GM23338 (cell line): ENCODE measurements at regions not wholly inside any gene's neighbourhood (a gene's known extent, or its start where the extent isn't known, plus 50 kb on each side); places are given as distances from the start of the nearest gene placed in this dataset.

ENCODE experiments used
- ATAC-seq: fragments of 200-7000 bp; cut with Tn5 transposase; 3 replicates; pipeline ENCODE4 v1.9.1; 2020
- DNase-seq: peaks from one replicate; pipeline ENCODE4 v3.0.0-alpha.2; 2015; ENCODE audit warnings: low spot score
- H2AFZ ChIP-seq: fragments of 200-600 bp; sonication (generic); 2 replicates; pipeline ENCODE4 v1.8.0; 2016; ENCODE audit warnings: antibody characterized with exemption, mild to moderate bottlenecking, moderate library complexity
- H3F3A ChIP-seq: fragments of 200-600 bp; sonication (generic); replicated peaks from 2 replicates; pipeline ENCODE4 v1.8.0; 2017; ENCODE audit warnings: antibody characterized with exemption, mixed run types, low read depth
- H3K27ac ChIP-seq: fragments of 200-600 bp; sonication (generic); 2 replicates; pipeline ENCODE4 v1.6.1; 2016; ENCODE audit warnings: low read depth
- H3K27me3 ChIP-seq: fragments of 200-600 bp; sonication (generic); 2 replicates; pipeline ENCODE4 v1.8.0; 2016; ENCODE audit warnings: mild to moderate bottlenecking, mixed run types, moderate library complexity; ENCODE audit not compliant: insufficient read depth
- H3K36me3 ChIP-seq: fragments of 200-600 bp; sonication (generic); 2 replicates; pipeline ENCODE4 v1.8.0; 2016; ENCODE audit warnings: mild to moderate bottlenecking; ENCODE audit not compliant: insufficient read depth
- H3K4me1 ChIP-seq: fragments of 200-600 bp; sonication (generic); 2 replicates; pipeline ENCODE4 v1.8.0; 2016; ENCODE audit warnings: mild to moderate bottlenecking, moderate library complexity; ENCODE audit not compliant: insufficient read depth
- H3K4me2 ChIP-seq: fragments of 200-600 bp; sonication (generic); 2 replicates; pipeline ENCODE4 v1.7.1; 2017; ENCODE audit warnings: mixed run types
- H3K4me3 ChIP-seq: fragments of 200-600 bp; sonication (generic); 2 replicates; pipeline ENCODE4 v1.6.1; 2016; ENCODE audit warnings: mixed run types
- H3K79me2 ChIP-seq: fragments of 200-600 bp; sonication (generic); replicated peaks from 2 replicates; pipeline ENCODE4 v1.8.0; 2017; ENCODE audit warnings: mild to moderate bottlenecking; ENCODE audit not compliant: insufficient read depth
- H3K9me2 ChIP-seq: fragments of 200-600 bp; sonication (generic); 2 replicates; pipeline ENCODE4 v1.8.0; 2017; ENCODE audit not compliant: insufficient read depth
- H4K20me1 ChIP-seq: fragments of 200-600 bp; sonication (generic); replicated peaks from 2 replicates; pipeline ENCODE4 v1.8.0; 2017; ENCODE audit warnings: mild to moderate bottlenecking; ENCODE audit not compliant: insufficient read depth
- H3K27ac Mint-ChIP-seq: 2 replicates; pipeline ENCODE4 v1.8.0; 2020; ENCODE audit warnings: inconsistent platforms, mild to moderate bottlenecking, moderate library complexity, mixed read lengths
- H3K27me3 Mint-ChIP-seq: 3 replicates; pipeline ENCODE4 v1.8.0; 2022; ENCODE audit warnings: low read depth, mild to moderate bottlenecking, moderate library complexity, mixed read lengths, inconsistent platforms; ENCODE audit not compliant: insufficient read depth, poor library complexity
- H3K36me3 Mint-ChIP-seq: 3 replicates; pipeline ENCODE4 v1.8.0; 2021; ENCODE audit warnings: low read depth, mild to moderate bottlenecking, inconsistent platforms, moderate library complexity, mixed read lengths
- H3K4me1 Mint-ChIP-seq: 3 replicates; pipeline ENCODE4 v1.8.0; 2020; ENCODE audit warnings: mild to moderate bottlenecking, inconsistent platforms, mixed read lengths
- H3K4me3 Mint-ChIP-seq: 3 replicates; pipeline ENCODE4 v1.8.0; 2021; ENCODE audit warnings: moderate library complexity, mild to moderate bottlenecking, inconsistent platforms, mixed read lengths
- H3K9me3 Mint-ChIP-seq: 3 replicates; pipeline ENCODE4 v1.8.0; 2020; ENCODE audit warnings: moderate library complexity, mild to moderate bottlenecking, inconsistent platforms, mixed read lengths
- CREB1 ChIP-seq: fragments of 250-450 bp; sonication (Bioruptor Pico); IDR thresholded peaks from 2 replicates; pipeline ENCODE4 v1.5.0; 2020; ENCODE audit warnings: low read depth, mild to moderate bottlenecking, moderate library complexity
- EZH2 ChIP-seq: fragments of 200-600 bp; sonication (generic); IDR thresholded peaks from one replicate; pipeline ENCODE4 v1.8.0; 2017; ENCODE audit warnings: antibody characterized with exemption, mild to moderate bottlenecking, low read depth; ENCODE audit not compliant: unreplicated experiment
- EZH2phosphoT487 ChIP-seq: fragments of 200-600 bp; sonication (generic); IDR thresholded peaks from one replicate; pipeline ENCODE4 v1.8.1; 2018; ENCODE audit warnings: antibody characterized with exemption; ENCODE audit not compliant: unreplicated experiment
- JUNB ChIP-seq: IDR thresholded peaks from one replicate; pipeline ENCODE4 v1.6.1; 2016; ENCODE audit warnings: antibody characterized with exemption; ENCODE audit not compliant: unreplicated experiment
- NANOG ChIP-seq: IDR thresholded peaks from 2 replicates; pipeline ENCODE4 v1.6.1; 2016; ENCODE audit warnings: antibody characterized with exemption, borderline replicate concordance
- POLR2AphosphoS5 ChIP-seq: IDR thresholded peaks from 2 replicates; pipeline ENCODE4 v1.6.1; 2016; ENCODE audit warnings: antibody characterized with exemption, low read depth
- REST ChIP-seq: IDR thresholded peaks from one replicate; pipeline ENCODE4 v1.6.1; 2018; ENCODE audit warnings: antibody characterized with exemption; ENCODE audit not compliant: unreplicated experiment
- ZNF114 ChIP-seq: fragments of 250-450 bp; sonication (Bioruptor Pico); IDR thresholded peaks from 2 replicates; pipeline ENCODE4 v1.5.0; 2020; ENCODE audit warnings: mild to moderate bottlenecking, moderate library complexity
- ZNF331 ChIP-seq: fragments of 250-450 bp; sonication (Bioruptor Pico); IDR thresholded peaks from 2 replicates; pipeline ENCODE4 v1.5.0; 2020; ENCODE audit warnings: low read depth, mild to moderate bottlenecking, moderate library complexity
- TF ChIP-seq, protein P1 (sequence below), 2 experiments: fragments of 200-600 bp in 1 of 2; sonication (generic) in 1 of 2; conservative IDR thresholded peaks; 2 replicates each; pipeline versions ENCODE4 v1.5.1 to v1.6.1; 2016 to 2017; ENCODE audit warnings: antibody characterized with exemption in 2 of 2, low read depth in 2 of 2, mild to moderate bottlenecking in 2 of 2, moderate library complexity in 1 of 2
- TF ChIP-seq, protein P2 (sequence below): IDR thresholded peaks from 2 replicates; pipeline ENCODE4 v1.6.1; 2016; ENCODE audit warnings: antibody characterized with exemption

- TF ChIP-seq REST (no peak), CREB1 (CRISPR knock-in tag) (no peak), EZH2phosphoT487 (no peak), EZH2 (no peak), ZNF114 (no peak), ZNF331 (CRISPR knock-in tag) (no peak)
- TF ChIP-seq, protein P1, sequence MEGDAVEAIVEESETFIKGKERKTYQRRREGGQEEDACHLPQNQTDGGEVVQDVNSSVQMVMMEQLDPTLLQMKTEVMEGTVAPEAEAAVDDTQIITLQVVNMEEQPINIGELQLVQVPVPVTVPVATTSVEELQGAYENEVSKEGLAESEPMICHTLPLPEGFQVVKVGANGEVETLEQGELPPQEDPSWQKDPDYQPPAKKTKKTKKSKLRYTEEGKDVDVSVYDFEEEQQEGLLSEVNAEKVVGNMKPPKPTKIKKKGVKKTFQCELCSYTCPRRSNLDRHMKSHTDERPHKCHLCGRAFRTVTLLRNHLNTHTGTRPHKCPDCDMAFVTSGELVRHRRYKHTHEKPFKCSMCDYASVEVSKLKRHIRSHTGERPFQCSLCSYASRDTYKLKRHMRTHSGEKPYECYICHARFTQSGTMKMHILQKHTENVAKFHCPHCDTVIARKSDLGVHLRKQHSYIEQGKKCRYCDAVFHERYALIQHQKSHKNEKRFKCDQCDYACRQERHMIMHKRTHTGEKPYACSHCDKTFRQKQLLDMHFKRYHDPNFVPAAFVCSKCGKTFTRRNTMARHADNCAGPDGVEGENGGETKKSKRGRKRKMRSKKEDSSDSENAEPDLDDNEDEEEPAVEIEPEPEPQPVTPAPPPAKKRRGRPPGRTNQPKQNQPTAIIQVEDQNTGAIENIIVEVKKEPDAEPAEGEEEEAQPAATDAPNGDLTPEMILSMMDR (conservative IDR thresholded peaks at IDR 0.05; ENCODE audit: low read depth in 2 of 2) = no peak
- TF ChIP-seq, protein P2, sequence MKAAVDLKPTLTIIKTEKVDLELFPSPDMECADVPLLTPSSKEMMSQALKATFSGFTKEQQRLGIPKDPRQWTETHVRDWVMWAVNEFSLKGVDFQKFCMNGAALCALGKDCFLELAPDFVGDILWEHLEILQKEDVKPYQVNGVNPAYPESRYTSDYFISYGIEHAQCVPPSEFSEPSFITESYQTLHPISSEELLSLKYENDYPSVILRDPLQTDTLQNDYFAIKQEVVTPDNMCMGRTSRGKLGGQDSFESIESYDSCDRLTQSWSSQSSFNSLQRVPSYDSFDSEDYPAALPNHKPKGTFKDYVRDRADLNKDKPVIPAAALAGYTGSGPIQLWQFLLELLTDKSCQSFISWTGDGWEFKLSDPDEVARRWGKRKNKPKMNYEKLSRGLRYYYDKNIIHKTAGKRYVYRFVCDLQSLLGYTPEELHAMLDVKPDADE = no peak
These were observed 169.3 kb upstream of the ZP4 start (continued) for GRCh38 chr1:238060061-238060460.

DNA sequence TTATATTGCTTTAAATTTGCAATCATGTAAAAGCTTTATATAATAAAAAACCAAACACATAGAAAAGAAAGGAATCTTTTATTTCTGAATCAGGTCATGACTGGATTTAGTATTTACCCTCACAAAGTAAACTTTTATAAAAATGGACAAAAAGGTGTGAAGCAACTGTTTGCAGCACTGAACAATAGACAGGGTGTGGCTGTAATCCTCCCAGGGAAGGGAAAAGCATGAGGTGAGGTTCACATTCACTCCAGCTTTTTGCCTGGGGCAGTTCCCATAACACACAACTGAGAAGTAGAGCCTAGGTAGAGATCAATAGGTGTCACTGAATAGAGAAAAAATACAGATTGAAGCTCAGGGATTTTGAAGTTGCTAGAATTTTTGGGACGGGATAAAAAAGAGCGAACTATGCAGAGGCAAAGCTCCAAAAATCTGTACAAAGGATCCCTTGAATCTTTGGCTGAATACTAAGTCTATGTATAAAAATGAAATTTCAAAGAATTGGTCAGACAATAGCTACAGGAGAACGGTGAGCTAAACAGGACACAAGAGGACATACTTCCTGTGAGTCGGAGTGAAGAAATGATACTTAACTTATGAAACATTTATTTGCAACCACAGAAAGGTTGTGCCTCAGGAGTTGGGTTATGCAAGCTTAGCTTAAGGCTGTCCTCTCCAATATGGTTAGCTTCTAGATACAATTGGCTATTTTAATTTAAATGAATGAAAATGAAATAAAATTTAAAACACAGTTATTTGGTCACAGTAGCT lies 162.0 kb upstream of the ZP4 start:
- Mint-ChIP-seq H3K9me3 (peaks cover 13% of the 10 kb centered on the region), H3K36me3 (peaks cover 12% of the 10 kb centered on the region), H3K27ac (no peak overlapping the region), H3K27me3 (no peaks in the 10 kb centered on the region), H3K4me3 (no peak overlapping the region), H3K4me1 (peaks cover 6% of the 10 kb centered on the region)
- H3K36me3 ChIP-seq = no peaks in the 10 kb centered on the region
- DNase-seq (no peak), ATAC-seq (no peak)
- H3K9me2 ChIP-seq = peaks cover 8% of the 10 kb centered on the region; the same call in 1 of the 2 replicates
- no peaks in the 10 kb centered on the region for H4K20me1 ChIP-seq
- H3K79me2 ChIP-seq = no peaks in the 10 kb centered on the region
- no peak overlapping the region for H2AFZ ChIP-seq
- H3K27me3 ChIP-seq = no peaks in the 10 kb centered on the region
- no peak overlapping the region for H3K4me2 ChIP-seq
- no peak overlapping the region for H3K4me3 ChIP-seq
- no peak overlapping the region for H3K27ac ChIP-seq
- H3F3A ChIP-seq = no peaks in the 10 kb centered on the region
- H3K4me1 ChIP-seq = no peaks in the 10 kb centered on the region; the same call in 1 of the 2 replicates
- no peak for TF ChIP-seq POLR2AphosphoS5
- no peak for TF ChIP-seq EZH2phosphoT487
- TF ChIP-seq JUNB = no peak
- TF ChIP-seq NANOG = no peak
- no peak for TF ChIP-seq CREB1 (CRISPR knock-in tag)
- no peak for TF ChIP-seq ZNF114
- TF ChIP-seq REST = no peak
